Stimulated activated memory B cell treated with anti-CD40 and anti-IgM and Interleukin-4, amounts not matched to agents 10 μg/mL and 1 μg/mL and 100 μg/mL, for 72 hours (primary cell): ENCODE measurements at regions not wholly inside any gene's neighbourhood (a gene's known extent, or its start where the extent isn't known, plus 50 kb on each side); places are given as distances from the start of the nearest gene placed in this dataset.

ENCODE experiments used
- ATAC-seq: fragments of 150-1000 bp; cut with Tn5 transposase; 2 replicates; pipeline ENCODE4 v1.10.0; 2021
- H3K27ac Mint-ChIP-seq: one replicate; pipeline ENCODE4 v1.8.0; 2022; ENCODE audit warnings: mild to moderate bottlenecking, mixed read lengths
- H3K27me3 Mint-ChIP-seq: one replicate; pipeline ENCODE4 v1.8.0; 2022; ENCODE audit warnings: mixed read lengths
- H3K36me3 Mint-ChIP-seq: one replicate; pipeline ENCODE4 v1.8.0; 2022; ENCODE audit warnings: mixed read lengths
- H3K4me1 Mint-ChIP-seq: one replicate; pipeline ENCODE4 v1.8.0; 2022; ENCODE audit warnings: mixed read lengths
- H3K4me3 Mint-ChIP-seq: one replicate; pipeline ENCODE4 v1.8.0; 2022; ENCODE audit warnings: mild to moderate bottlenecking, moderate library complexity, mixed read lengths
- H3K9me3 Mint-ChIP-seq: one replicate; pipeline ENCODE4 v1.8.0; 2022; ENCODE audit warnings: mixed read lengths

GRCh38 chr9:19517202-19517942 is 108.6 kb downstream of the ACER2 start:
- Mint-ChIP-seq H3K27me3 (no peaks in the 10 kb centered on the region), H3K4me1 (peaks cover 5% of the 10 kb centered on the region), H3K4me3 (no peak overlapping the region), H3K27ac (no peak overlapping the region), H3K36me3 (no peaks in the 10 kb centered on the region), H3K9me3 (no peaks in the 10 kb centered on the region)
- no peak for ATAC-seq

- Mint-ChIP-seq H3K27ac (no peak overlapping the region), H3K4me3 (no peak overlapping the region), H3K36me3 (no peaks in the 10 kb centered on the region), H3K27me3 (no peaks in the 10 kb centered on the region), H3K4me1 (peaks cover 5% of the 10 kb centered on the region), H3K9me3 (no peaks in the 10 kb centered on the region)
- peak; percentile 18 for ATAC-seq
Measured at GRCh38 chr9:19516348-19516747, 107.5 kb downstream of the ACER2 start.

GRCh38 chr9:19513671-19514275 is 105.0 kb downstream of the ACER2 start:
- no peaks in the 10 kb centered on the region for H3K36me3 Mint-ChIP-seq
- H3K27me3 Mint-ChIP-seq: no peaks in the 10 kb centered on the region
- H3K4me1 Mint-ChIP-seq: peaks cover 5% of the 10 kb centered on the region
- no peak for ATAC-seq
- H3K4me3 Mint-ChIP-seq: no peak overlapping the region
- no peaks in the 10 kb centered on the region for H3K9me3 Mint-ChIP-seq
- H3K27ac Mint-ChIP-seq: no peak overlapping the region

- H3K27me3 Mint-ChIP-seq: no peaks in the 10 kb centered on the region
- H3K27ac Mint-ChIP-seq: no peak overlapping the region
- ATAC-seq: no peak
- H3K4me3 Mint-ChIP-seq: no peak overlapping the region
- H3K4me1 Mint-ChIP-seq: peaks cover 5% of the 10 kb centered on the region
- no peaks in the 10 kb centered on the region for H3K36me3 Mint-ChIP-seq
- H3K9me3 Mint-ChIP-seq: no peaks in the 10 kb centered on the region
Measured at GRCh38 chr9:19512103-19512832, 103.5 kb downstream of the ACER2 start.

GRCh38 chr9:19511694-19512093 is 102.9 kb downstream of the ACER2 start:
- ATAC-seq: no peak
- no peaks in the 10 kb centered on the region for H3K27me3 Mint-ChIP-seq
- H3K27ac Mint-ChIP-seq: no peak overlapping the region
- H3K4me3 Mint-ChIP-seq: no peak overlapping the region
- H3K36me3 Mint-ChIP-seq: no peaks in the 10 kb centered on the region
- H3K9me3 Mint-ChIP-seq: no peaks in the 10 kb centered on the region
- peaks cover 5% of the 10 kb centered on the region for H3K4me1 Mint-ChIP-seq

- H3K4me3 Mint-ChIP-seq: no peak overlapping the region
- H3K9me3 Mint-ChIP-seq: no peaks in the 10 kb centered on the region
Measured at GRCh38 chr9:19510907-19511306, 102.1 kb downstream of the ACER2 start.

More at GRCh38 chr9:19510907-19511306, 102.1 kb downstream of the ACER2 start:
- Mint-ChIP-seq H3K36me3 (no peaks in the 10 kb centered on the region), H3K4me1 (peaks cover 5% of the 10 kb centered on the region), H3K27me3 (no peaks in the 10 kb centered on the region), H3K27ac (no peak overlapping the region)
- no peak for ATAC-seq
